Body of pancreas (tissue), 4 donors: ENCODE measurements at regions not wholly inside any gene's neighbourhood (a gene's known extent, or its start where the extent isn't known, plus 50 kb on each side); places are given as distances from the start of the nearest gene placed in this dataset.
"Not testable (repeated sequence)": the region's sequence is repeated elsewhere in the genome, so short reads cannot be mapped to it uniquely, and the experiment has no call there.

Experiments used
- ATAC-seq: fragments of 150-250 bp; one replicate; pipeline ENCODE4 v1.9.1; 2016
- DNase-seq, 4 donors: peaks; one replicate each; pipeline ENCODE4 v3.0.0-alpha.2; 2019
- H3K27ac ChIP-seq, 4 donors: fragments of 200-600 bp; sonication (generic); 1 replicate in 3 of 4; 2 replicates in 1 of 4; pipeline versions ENCODE4 v1.5.1 to v1.6.1; 2016 to 2019; ENCODE audit warnings: mild to moderate bottlenecking in 1 of 4, mixed read lengths in 1 of 4, moderate library complexity in 1 of 4
- H3K27me3 ChIP-seq, 2 donors: fragments of 200-600 bp; sonication (generic); one replicate each; pipeline ENCODE4 v1.6.0; 2016; ENCODE audit warnings: mild to moderate bottlenecking in 1 of 2
- H3K36me3 ChIP-seq, 2 donors: fragments of 200-600 bp; sonication (generic); replicated peaks in 1 of 2; 2 replicates each; pipeline ENCODE4 v1.5.1; 2016; ENCODE audit warnings: low read depth in 2 of 2; ENCODE audit not compliant: insufficient read depth in 1 of 2
- H3K4me1 ChIP-seq: fragments of 200-600 bp; sonication (generic); one replicate; pipeline ENCODE4 v1.6.0; 2016
- H3K4me3 ChIP-seq, 2 donors: fragments of 200-600 bp; sonication (generic); 1 replicate in 1 of 2; 2 replicates in 1 of 2; pipeline ENCODE4 v1.5.1; 2016 to 2019
- H3K9me3 ChIP-seq, 3 donors: fragments of 200-600 bp; sonication (generic); 1 replicate in 2 of 3; 2 replicates in 1 of 3; pipeline ENCODE4 v1.5.1; 2016
- POLR2A ChIP-seq, 3 donors: fragments of 450-650 bp; IDR thresholded peaks; one replicate each; pipeline ENCODE4 v1.6.1; 2016; ENCODE audit warnings: antibody characterized with exemption in 3 of 3, mild to moderate bottlenecking in 2 of 3
- WGBS, 2 donors: methylation state at CpG; one replicate each; pipeline ENCODE4 v1.1.5; 2017; 5-methylcytosine and 5-hydroxymethylcytosine counted together
- intact Hi-C: fragments of 100-400 bp; cut with DNase I; formaldehyde crosslinking; loops from one replicate; pipeline ENCODE4 v1.15.1; 2023
- TF ChIP-seq, protein P1 (sequence below), 7 experiments: fragments of 450-650 bp in 4 of 7; fragments of 200-600 bp in 3 of 7; sonication (generic) in 3 of 7; IDR thresholded peaks; one replicate each; pipeline ENCODE4 v1.5.1; 2016 to 2019; ENCODE audit warnings: antibody characterized with exemption in 7 of 7

DNA sequence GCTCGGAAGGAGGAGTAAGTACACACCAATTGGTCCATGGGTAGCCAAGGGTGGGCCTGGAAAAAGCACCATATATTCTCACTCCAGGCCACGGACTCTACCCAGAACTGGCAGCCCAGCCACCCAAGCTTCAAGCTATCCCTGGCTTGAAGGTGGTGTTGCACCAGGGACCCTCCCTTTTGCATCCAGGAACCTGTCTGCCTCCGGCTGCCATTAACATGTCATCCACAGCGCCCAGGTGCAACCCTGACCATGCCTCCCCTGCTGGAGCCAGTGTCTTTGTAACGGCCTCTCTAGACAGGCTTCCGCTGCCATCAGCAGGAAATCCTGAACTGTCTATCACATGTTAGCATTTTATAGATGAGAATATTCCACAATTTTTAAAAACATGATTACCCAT, 2158.5 kb upstream of the RAG2 start:
- H3K4me1 ChIP-seq, result no peaks in the 10 kb centered on the region

DNA sequence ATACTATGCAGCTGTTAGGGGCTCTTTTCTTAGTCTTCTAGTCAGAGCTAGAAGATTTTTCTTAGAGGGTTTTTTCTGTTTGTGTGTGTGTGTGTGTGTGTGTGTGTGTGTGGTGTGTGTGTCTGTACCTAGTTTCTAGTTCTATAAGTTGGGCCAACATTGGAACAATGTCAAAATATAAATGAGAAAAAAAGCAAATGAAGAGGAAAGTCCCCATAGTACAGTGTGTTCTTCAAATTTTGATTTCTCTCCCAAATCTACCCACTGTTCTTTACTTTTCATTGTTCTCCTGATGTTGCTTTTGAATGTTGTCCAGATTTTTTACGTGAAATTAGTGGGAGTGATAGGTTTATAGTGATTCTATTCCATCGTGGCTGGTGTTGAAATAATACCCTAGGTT, 2153.4 kb upstream of the RAG2 start:
- no peaks in the 10 kb centered on the region for H3K27me3 ChIP-seq
- H3K9me3 ChIP-seq, result no peaks in the 10 kb centered on the region
- no peaks in the 10 kb centered on the region for H3K36me3 ChIP-seq
- no peak overlapping the region for H3K27ac ChIP-seq
- no peak for TF ChIP-seq POLR2A (IDR thresholded peaks at IDR 0.05)
- TF ChIP-seq, protein P1, sequence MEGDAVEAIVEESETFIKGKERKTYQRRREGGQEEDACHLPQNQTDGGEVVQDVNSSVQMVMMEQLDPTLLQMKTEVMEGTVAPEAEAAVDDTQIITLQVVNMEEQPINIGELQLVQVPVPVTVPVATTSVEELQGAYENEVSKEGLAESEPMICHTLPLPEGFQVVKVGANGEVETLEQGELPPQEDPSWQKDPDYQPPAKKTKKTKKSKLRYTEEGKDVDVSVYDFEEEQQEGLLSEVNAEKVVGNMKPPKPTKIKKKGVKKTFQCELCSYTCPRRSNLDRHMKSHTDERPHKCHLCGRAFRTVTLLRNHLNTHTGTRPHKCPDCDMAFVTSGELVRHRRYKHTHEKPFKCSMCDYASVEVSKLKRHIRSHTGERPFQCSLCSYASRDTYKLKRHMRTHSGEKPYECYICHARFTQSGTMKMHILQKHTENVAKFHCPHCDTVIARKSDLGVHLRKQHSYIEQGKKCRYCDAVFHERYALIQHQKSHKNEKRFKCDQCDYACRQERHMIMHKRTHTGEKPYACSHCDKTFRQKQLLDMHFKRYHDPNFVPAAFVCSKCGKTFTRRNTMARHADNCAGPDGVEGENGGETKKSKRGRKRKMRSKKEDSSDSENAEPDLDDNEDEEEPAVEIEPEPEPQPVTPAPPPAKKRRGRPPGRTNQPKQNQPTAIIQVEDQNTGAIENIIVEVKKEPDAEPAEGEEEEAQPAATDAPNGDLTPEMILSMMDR (IDR thresholded peaks at IDR 0.05), result no peak
- ATAC-seq (no peak), DNase-seq (no peak)
- H3K4me1 ChIP-seq, result no peaks in the 10 kb centered on the region
- intact Hi-C loops, result no loop called here
- no peak overlapping the region for H3K4me3 ChIP-seq
- WGBS, 2 donors, result 42 to 52% methylated on average over 2 of the region's 2 CpGs

More for the DNA sequence above, 2158.5 kb upstream of the RAG2 start:
- no peaks in the 10 kb centered on the region for H3K9me3 ChIP-seq
- H3K27me3 ChIP-seq, result no peaks in the 10 kb centered on the region
- 91 to 95% methylated on average over 6 of the region's 6 CpGs for WGBS, 2 donors
- no peak for DNase-seq
- no peak overlapping the region for H3K27ac ChIP-seq
- ATAC-seq, result no peak
- H3K36me3 ChIP-seq, result no peaks in the 10 kb centered on the region
- intact Hi-C loops, result no loop called here
- H3K4me3 ChIP-seq, result no peak overlapping the region
- no peak for TF ChIP-seq POLR2A (IDR thresholded peaks at IDR 0.05)
- TF ChIP-seq, protein P1 (IDR thresholded peaks at IDR 0.05), result no peak

DNA sequence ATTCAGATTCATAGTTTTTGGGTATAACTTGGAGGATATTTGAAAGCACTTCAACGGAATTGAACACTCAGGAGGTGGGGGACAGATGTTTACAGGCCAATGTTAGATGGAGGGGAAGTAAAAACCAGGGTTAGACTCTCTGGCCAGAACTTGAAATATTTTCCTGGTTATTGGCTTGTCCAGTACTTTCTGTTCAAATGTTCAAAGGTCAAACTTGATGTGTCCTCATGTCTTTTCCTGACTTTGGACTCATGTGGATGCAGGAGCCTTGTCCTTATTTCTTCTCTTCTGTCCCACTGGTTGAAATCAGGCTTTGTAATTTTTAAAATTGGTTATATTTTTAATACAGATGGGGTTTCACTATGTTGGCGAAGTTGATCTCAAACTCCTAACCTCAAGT, 2148.5 kb upstream of the RAG2 start:
- intact Hi-C loops, H3K4me1 ChIP-seq, H3K27me3 ChIP-seq, H3K9me3 ChIP-seq, DNase-seq, H3K27ac ChIP-seq, H3K36me3 ChIP-seq, ATAC-seq, H3K4me3 ChIP-seq: not testable (repeated sequence)
- 76 to 78% methylated on average over 2 of the region's 2 CpGs for WGBS, 2 donors

DNA sequence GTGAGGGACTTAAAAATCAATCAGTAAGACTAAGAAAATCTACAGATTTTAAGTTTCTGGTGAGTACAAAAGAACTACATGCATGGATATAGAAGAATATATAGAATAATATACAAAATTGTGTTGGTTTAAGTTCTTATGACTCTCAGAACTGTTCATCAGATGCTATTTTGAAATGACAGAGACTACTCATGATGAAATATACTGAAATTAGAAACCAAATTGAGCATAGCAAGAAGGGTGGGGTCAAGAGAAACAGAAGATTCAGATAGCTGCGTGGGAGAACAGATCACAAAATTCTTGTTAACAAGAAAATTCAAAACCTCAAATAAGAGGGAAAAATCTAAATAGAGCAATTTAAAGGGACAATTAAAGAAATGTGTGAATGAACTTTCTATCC, 2125.3 kb upstream of the RAG2 start:
- ATAC-seq, result no peak
- intact Hi-C loops, result no loop called here
- WGBS, 2 donors, result 63 to 83% methylated on average over 1 of the region's 1 CpG

DNA sequence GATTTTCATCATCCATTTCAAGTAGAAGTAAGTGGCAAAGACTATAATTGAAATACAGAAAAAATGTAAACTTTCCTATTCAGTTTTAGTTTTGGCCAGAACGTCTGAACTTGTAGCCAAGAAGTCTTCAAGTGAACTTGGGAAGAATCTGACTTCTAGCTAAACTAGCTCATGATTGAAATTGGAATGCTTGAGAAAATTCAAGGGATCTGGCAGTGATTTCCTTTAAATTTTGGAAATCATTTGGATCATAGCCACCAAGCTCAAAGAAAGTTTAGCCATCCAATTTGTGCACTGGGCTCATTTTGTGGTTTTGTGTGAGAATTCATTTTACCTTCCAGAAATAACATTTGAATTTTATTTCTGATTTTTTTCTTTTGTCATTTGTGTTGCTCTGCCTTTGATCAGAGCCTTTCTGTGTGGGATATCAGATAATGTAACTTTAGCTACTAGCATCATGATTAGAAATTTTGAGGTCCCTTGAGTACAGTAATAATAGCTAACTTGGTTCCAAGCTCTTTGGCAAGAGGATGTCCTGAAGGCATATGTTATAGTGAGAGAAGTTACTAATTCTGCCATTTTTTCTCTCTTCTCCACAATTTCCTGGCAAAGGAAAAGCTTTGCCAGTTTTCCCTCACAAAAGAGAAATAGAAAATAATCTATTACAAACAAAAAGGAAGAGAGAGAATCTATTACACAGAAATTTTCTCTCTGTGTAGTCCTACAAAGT, 2123.7 kb upstream of the RAG2 start:
- ATAC-seq (no peak), DNase-seq (no peak)
- no peak overlapping the region for H3K27ac ChIP-seq
- no peaks in the 10 kb centered on the region for H3K36me3 ChIP-seq
- H3K4me3 ChIP-seq, result no peak overlapping the region
- H3K4me1 ChIP-seq, result no peaks in the 10 kb centered on the region
- H3K9me3 ChIP-seq, result no peaks in the 10 kb centered on the region
- TF ChIP-seq, protein P1 (IDR thresholded peaks at IDR 0.05), result no peak
- no peak for TF ChIP-seq POLR2A (IDR thresholded peaks at IDR 0.05)
- 17 to 37% methylated on average over 1 of the region's 1 CpG for WGBS, 2 donors
- intact Hi-C loops, result no loop called here
- H3K27me3 ChIP-seq, result no peaks in the 10 kb centered on the region

More for the DNA sequence above, 2125.3 kb upstream of the RAG2 start:
- H3K4me3 ChIP-seq, result no peak overlapping the region
- TF ChIP-seq, protein P1 (IDR thresholded peaks at IDR 0.05), result no peak
- TF ChIP-seq POLR2A (IDR thresholded peaks at IDR 0.05), result no peak
- no peak for DNase-seq
- H3K27me3 ChIP-seq, result no peaks in the 10 kb centered on the region
- H3K9me3 ChIP-seq, result no peaks in the 10 kb centered on the region
- H3K36me3 ChIP-seq, result no peaks in the 10 kb centered on the region
- H3K27ac ChIP-seq, result no peak overlapping the region
- no peaks in the 10 kb centered on the region for H3K4me1 ChIP-seq
